Smooth muscle cell (in vitro differentiated cells): ENCODE measurements at regions not wholly inside any gene's neighbourhood (a gene's known extent, or its start where the extent isn't known, plus 50 kb on each side); places are given as distances from the start of the nearest gene placed in this dataset.

ENCODE experiments used
- DNase-seq: peaks from one replicate; lab custom pipeline; 2025; ENCODE audit not compliant: unreplicated experiment; lab: John Stamatoyannopoulos, UW
- H2AFZ ChIP-seq: fragments of 200-600 bp; sonication (generic); 2 replicates; pipeline ENCODE4 v1.6.0; 2016; ENCODE audit warnings: antibody characterized with exemption, low read depth, mild to moderate bottlenecking
- H3F3A ChIP-seq: fragments of 200-600 bp; sonication (generic); 2 replicates; pipeline ENCODE4 v1.6.0; 2017; ENCODE audit warnings: antibody characterized with exemption, low read depth
- H3K27ac ChIP-seq: fragments of 200-600 bp; sonication (generic); 2 replicates; pipeline ENCODE4 v1.5.1; 2016; ENCODE audit warnings: low read depth, mild to moderate bottlenecking
- H3K27me3 ChIP-seq: fragments of 200-600 bp; sonication (generic); 2 replicates; pipeline ENCODE4 v1.6.1; 2016; ENCODE audit warnings: low read depth, mild to moderate bottlenecking
- H3K36me3 ChIP-seq: fragments of 200-600 bp; sonication (generic); 2 replicates; pipeline ENCODE4 v1.5.1; 2016; ENCODE audit warnings: low read depth
- H3K4me1 ChIP-seq: fragments of 200-600 bp; sonication (generic); 2 replicates; pipeline ENCODE4 v1.5.1; 2016; ENCODE audit warnings: low read depth
- H3K4me2 ChIP-seq: fragments of 200-600 bp; sonication (generic); 2 replicates; pipeline ENCODE4 v1.6.0; 2016; ENCODE audit warnings: mild to moderate bottlenecking
- H3K4me3 ChIP-seq: fragments of 200-600 bp; sonication (generic); 2 replicates; pipeline ENCODE4 v1.5.1; 2016; ENCODE audit warnings: mild to moderate bottlenecking
- H3K79me2 ChIP-seq: fragments of 200-600 bp; sonication (generic); 2 replicates; pipeline ENCODE4 v1.6.0; 2016; ENCODE audit warnings: low read depth, mild to moderate bottlenecking
- H3K9ac ChIP-seq: fragments of 200-600 bp; sonication (generic); 2 replicates; pipeline ENCODE4 v1.6.0; 2016; ENCODE audit warnings: low read depth
- H3K9me3 ChIP-seq: fragments of 200-600 bp; sonication (generic); replicated peaks from 2 replicates; pipeline ENCODE4 v1.5.1; 2016; ENCODE audit warnings: low read depth
- H4K20me1 ChIP-seq: fragments of 200-600 bp; sonication (generic); 2 replicates; pipeline ENCODE4 v1.6.0; 2016; ENCODE audit warnings: low read depth
- CTCF ChIP-seq: fragments of 200-600 bp; sonication (generic); IDR thresholded peaks from 2 replicates; pipeline ENCODE4 v1.5.1; 2017; ENCODE audit warnings: borderline replicate concordance, mild to moderate bottlenecking, antibody characterized with exemption; ENCODE audit not compliant: insufficient read depth, poor library complexity, severe bottlenecking
- WGBS: methylation state at CpG from one replicate; pipeline ENCODE4 v1.1.7; 2016; ENCODE audit warnings: low lambda C conversion rate; 5-methylcytosine and 5-hydroxymethylcytosine counted together

GRCh38 chr4:17368408-17368807 is 143.5 kb downstream of the QDPR start:
- Histone ChIP-seq H3K27me3 (peaks cover 11% of the 10 kb centered on the region), H3K27ac (no peak overlapping the region), H3K4me3 (no peak overlapping the region), H2AFZ (no peak overlapping the region), H3K79me2 (no peaks in the 10 kb centered on the region), H3K4me1 (no peaks in the 10 kb centered on the region), H3K4me2 (no peak overlapping the region), H3K9me3 (no peaks in the 10 kb centered on the region), H3K9ac (no peak overlapping the region), H3K36me3 (no peaks in the 10 kb centered on the region), H3F3A (no peaks in the 10 kb centered on the region), H4K20me1 (no peaks in the 10 kb centered on the region)
- no peak for TF ChIP-seq CTCF
- DNase-seq: no peak

- H4K20me1 ChIP-seq: no peaks in the 10 kb centered on the region
- H3K9me3 ChIP-seq: no peaks in the 10 kb centered on the region
- H3K4me3 ChIP-seq: no peak overlapping the region
- 97% methylated on average over 1 of the region's 1 CpG for WGBS
- no peak overlapping the region for H3K27ac ChIP-seq
- H3K4me1 ChIP-seq: no peaks in the 10 kb centered on the region
- no peak for TF ChIP-seq CTCF
- DNase-seq: no peak
- H3K9ac ChIP-seq: no peak overlapping the region
- H2AFZ ChIP-seq: no peak overlapping the region
- no peaks in the 10 kb centered on the region for H3K27me3 ChIP-seq
- H3K79me2 ChIP-seq: no peaks in the 10 kb centered on the region
- no peaks in the 10 kb centered on the region for H3K36me3 ChIP-seq
- no peaks in the 10 kb centered on the region for H3F3A ChIP-seq
- no peak overlapping the region for H3K4me2 ChIP-seq
Measured at GRCh38 chr4:17367201-17367600, 144.7 kb downstream of the QDPR start.

GRCh38 chr4:17366496-17366895 is 145.4 kb downstream of the QDPR start:
- 100% methylated on average over 1 of the region's 1 CpG for WGBS
- no peaks in the 10 kb centered on the region for H3K4me1 ChIP-seq

More at GRCh38 chr4:17366496-17366895, 145.4 kb downstream of the QDPR start:
- Histone ChIP-seq H2AFZ (no peak overlapping the region), H3K9ac (no peak overlapping the region), H3K36me3 (no peaks in the 10 kb centered on the region), H3K4me3 (no peak overlapping the region), H3K4me2 (no peak overlapping the region), H3K27me3 (no peaks in the 10 kb centered on the region), H3F3A (no peaks in the 10 kb centered on the region), H4K20me1 (no peaks in the 10 kb centered on the region), H3K27ac (no peak overlapping the region), H3K9me3 (no peaks in the 10 kb centered on the region), H3K79me2 (no peaks in the 10 kb centered on the region)
- TF ChIP-seq CTCF: no peak
- no peak for DNase-seq
